Cardiac muscle cell (in vitro differentiated cells and primary cell): ENCODE measurements at regions not wholly inside any gene's neighbourhood (a gene's known extent, or its start where the extent isn't known, plus 50 kb on each side); places are given as distances from the start of the nearest gene placed in this dataset.

Experiments used
- DNase-seq, 2 donors: peaks; one replicate each; pipeline versions ENCODE4 v3.0.0 to v3.0.0-alpha.2; 2010 to 2017; ENCODE audit warnings: low read depth in 1 of 2, low spot score in 1 of 2
- H3K27ac ChIP-seq: fragments of 200-600 bp; sonication (generic); 2 replicates; pipeline ENCODE4 v1.5.1; 2016
- H3K27me3 ChIP-seq: fragments of 200-600 bp; sonication (generic); 2 replicates; pipeline ENCODE4 v1.6.0; 2016; ENCODE audit warnings: control low read depth
- H3K36me3 ChIP-seq: fragments of 200-600 bp; sonication (generic); 2 replicates; pipeline ENCODE4 v1.5.1; 2016; ENCODE audit warnings: control low read depth
- H3K4me1 ChIP-seq: fragments of 200-600 bp; sonication (generic); 2 replicates; pipeline ENCODE4 v1.8.1; 2017; ENCODE audit warnings: low read depth, mild to moderate bottlenecking, mixed run types
- H3K4me3 ChIP-seq: fragments of 200-600 bp; sonication (generic); 2 replicates; pipeline ENCODE4 v1.5.1; 2016; ENCODE audit warnings: mild to moderate bottlenecking
- H3K9me3 ChIP-seq: fragments of 200-600 bp; sonication (generic); 2 replicates; pipeline ENCODE4 v1.5.1; 2017; ENCODE audit warnings: low read depth, mild to moderate bottlenecking, control low read depth
- CTCF ChIP-seq: IDR thresholded peaks from 2 replicates; pipeline ENCODE4 v1.5.1; 2012; ENCODE audit warnings: low read depth, mild to moderate bottlenecking, low read length

GRCh38 chr1:29909962-29910361 is 673.6 kb downstream of the PTPRU start:
- no peak for TF ChIP-seq CTCF
- no peaks in the 10 kb centered on the region for H3K4me1 ChIP-seq
- H3K9me3 ChIP-seq, result no peaks in the 10 kb centered on the region
- H3K36me3 ChIP-seq, result no peaks in the 10 kb centered on the region
- H3K27ac ChIP-seq, result no peak overlapping the region
- no peaks in the 10 kb centered on the region for H3K27me3 ChIP-seq
- no peak for DNase-seq
- no peak overlapping the region for H3K4me3 ChIP-seq

GRCh38 chr1:29907596-29907995 is 671.3 kb downstream of the PTPRU start:
- no peak overlapping the region for H3K27ac ChIP-seq
- no peaks in the 10 kb centered on the region for H3K27me3 ChIP-seq
- H3K4me1 ChIP-seq, result no peaks in the 10 kb centered on the region
- no peak for DNase-seq
- no peak overlapping the region for H3K4me3 ChIP-seq
- H3K36me3 ChIP-seq, result no peaks in the 10 kb centered on the region
- TF ChIP-seq CTCF, result no peak
- no peaks in the 10 kb centered on the region for H3K9me3 ChIP-seq

- no peaks in the 10 kb centered on the region for H3K27me3 ChIP-seq
- peaks cover 2% of the 10 kb centered on the region for H3K4me1 ChIP-seq
- no peak overlapping the region for H3K27ac ChIP-seq
- TF ChIP-seq CTCF, result no peak
- no peak for DNase-seq
- no peak overlapping the region for H3K4me3 ChIP-seq
- H3K36me3 ChIP-seq, result no peaks in the 10 kb centered on the region
- H3K9me3 ChIP-seq, result no peaks in the 10 kb centered on the region
Observed at GRCh38 chr1:29906927-29907326, 670.6 kb downstream of the PTPRU start.

GRCh38 chr1:29903548-29904166 is 667.3 kb downstream of the PTPRU start:
- no peak for DNase-seq
- H3K36me3 ChIP-seq, result no peaks in the 10 kb centered on the region
- no peaks in the 10 kb centered on the region for H3K9me3 ChIP-seq
- peaks cover 15% of the 10 kb centered on the region for H3K4me1 ChIP-seq
- H3K27me3 ChIP-seq, result no peaks in the 10 kb centered on the region
- H3K4me3 ChIP-seq, result no peak overlapping the region
- H3K27ac ChIP-seq, result no peak overlapping the region
- no peak for TF ChIP-seq CTCF

GRCh38 chr1:29901624-29902325 is 665.5 kb downstream of the PTPRU start:
- H3K4me1 ChIP-seq, result peaks cover 15% of the 10 kb centered on the region
- no peak overlapping the region for H3K4me3 ChIP-seq
- no peaks in the 10 kb centered on the region for H3K27me3 ChIP-seq
- H3K27ac ChIP-seq, result no peak overlapping the region
- DNase-seq, result no peak
- TF ChIP-seq CTCF, result no peak
- no peaks in the 10 kb centered on the region for H3K36me3 ChIP-seq
- H3K9me3 ChIP-seq, result no peaks in the 10 kb centered on the region
